AG04449 (cell line): ENCODE measurements at regions not wholly inside any gene's neighbourhood (a gene's known extent, or its start where the extent isn't known, plus 50 kb on each side); places are given as distances from the start of the nearest gene placed in this dataset.
A peak's percentile ranks its signal among the peaks of the same experiment; 100 is the strongest.

Experiments
- CTCF ChIA-PET: fragments of 350-600 bp; formaldehyde crosslinking; extraction: SDS; loops from one replicate; lab custom pipeline; 2021; ENCODE audit warnings: antibody characterized with exemption; lab: Yijun Ruan, JAX
- POLR2A ChIA-PET: fragments of 400-600, 350-600 bp; formaldehyde crosslinking; extraction: SDS; loops from one replicate; lab custom pipeline; 2020; ENCODE audit warnings: antibody characterized with exemption, inconsistent platforms; lab: Yijun Ruan, JAX
- DNase-seq: peaks from one replicate; pipeline ENCODE4 v3.0.0-alpha.2; 2010; ENCODE audit warnings: low read depth, low spot score
- H3K4me3 ChIP-seq: 2 replicates; pipeline ENCODE4 v1.5.1; 2011; ENCODE audit warnings: low read depth, mild to moderate bottlenecking, control low read depth, low read length
- TF ChIP-seq, protein P1 (sequence below): IDR thresholded peaks from one replicate; pipeline ENCODE4 v1.5.1; 2011; ENCODE audit warnings: mild to moderate bottlenecking, moderate library complexity, low read length, control low read depth, inconsistent platforms; ENCODE audit not compliant: insufficient read depth; ENCODE audit errors: missing control alignments

DNA sequence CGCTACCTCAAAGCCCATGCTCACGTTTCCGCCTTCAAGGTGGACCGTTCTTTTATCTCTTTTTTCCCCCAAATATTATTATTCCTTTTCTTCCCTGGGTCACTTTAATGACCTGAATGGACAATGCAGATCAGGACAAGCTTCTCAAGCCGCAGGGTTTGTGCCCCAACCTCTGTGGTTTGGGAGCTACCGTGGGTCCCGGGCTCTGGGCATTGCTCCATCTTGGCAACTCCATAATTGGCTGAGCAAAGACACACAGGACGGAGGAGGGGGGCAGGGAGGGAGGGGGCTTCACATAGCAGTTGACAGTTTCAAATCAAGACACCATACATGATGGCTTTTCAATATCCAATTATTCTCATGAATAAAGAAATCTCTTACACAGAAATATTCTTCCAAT is 308.1 kb upstream of the FZD8 start:
- ChIA-PET POLR2A (no interaction called here), CTCF (no interaction called here)
- TF ChIP-seq, protein P1, sequence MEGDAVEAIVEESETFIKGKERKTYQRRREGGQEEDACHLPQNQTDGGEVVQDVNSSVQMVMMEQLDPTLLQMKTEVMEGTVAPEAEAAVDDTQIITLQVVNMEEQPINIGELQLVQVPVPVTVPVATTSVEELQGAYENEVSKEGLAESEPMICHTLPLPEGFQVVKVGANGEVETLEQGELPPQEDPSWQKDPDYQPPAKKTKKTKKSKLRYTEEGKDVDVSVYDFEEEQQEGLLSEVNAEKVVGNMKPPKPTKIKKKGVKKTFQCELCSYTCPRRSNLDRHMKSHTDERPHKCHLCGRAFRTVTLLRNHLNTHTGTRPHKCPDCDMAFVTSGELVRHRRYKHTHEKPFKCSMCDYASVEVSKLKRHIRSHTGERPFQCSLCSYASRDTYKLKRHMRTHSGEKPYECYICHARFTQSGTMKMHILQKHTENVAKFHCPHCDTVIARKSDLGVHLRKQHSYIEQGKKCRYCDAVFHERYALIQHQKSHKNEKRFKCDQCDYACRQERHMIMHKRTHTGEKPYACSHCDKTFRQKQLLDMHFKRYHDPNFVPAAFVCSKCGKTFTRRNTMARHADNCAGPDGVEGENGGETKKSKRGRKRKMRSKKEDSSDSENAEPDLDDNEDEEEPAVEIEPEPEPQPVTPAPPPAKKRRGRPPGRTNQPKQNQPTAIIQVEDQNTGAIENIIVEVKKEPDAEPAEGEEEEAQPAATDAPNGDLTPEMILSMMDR = no peak
- no peak overlapping the region for H3K4me3 ChIP-seq
- DNase-seq = no peak

DNA sequence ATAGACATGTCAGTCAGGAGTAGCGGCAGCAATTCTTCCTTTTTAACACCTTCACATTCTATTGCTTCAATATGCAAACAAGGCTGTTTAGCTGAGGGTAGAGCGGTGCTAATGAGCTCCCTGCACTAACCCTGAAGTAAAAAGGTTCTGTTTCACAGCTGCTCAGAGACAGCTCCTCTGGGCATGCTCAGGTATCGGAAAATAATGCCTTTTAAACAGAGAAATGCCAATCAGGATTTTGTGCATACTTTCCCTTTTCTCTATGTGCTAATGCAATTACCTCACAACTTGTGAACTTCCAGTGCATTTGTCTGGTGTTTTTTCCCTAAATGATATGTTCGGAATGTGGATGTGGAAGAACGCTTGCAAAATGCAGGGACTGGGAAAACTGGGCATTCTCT is 307.7 kb upstream of the FZD8 start:
- POLR2A ChIA-PET = no interaction called here
- TF ChIP-seq, protein P1 = no peak
- no peak overlapping the region for H3K4me3 ChIP-seq
- CTCF ChIA-PET = no interaction called here
- DNase-seq = no peak

DNA sequence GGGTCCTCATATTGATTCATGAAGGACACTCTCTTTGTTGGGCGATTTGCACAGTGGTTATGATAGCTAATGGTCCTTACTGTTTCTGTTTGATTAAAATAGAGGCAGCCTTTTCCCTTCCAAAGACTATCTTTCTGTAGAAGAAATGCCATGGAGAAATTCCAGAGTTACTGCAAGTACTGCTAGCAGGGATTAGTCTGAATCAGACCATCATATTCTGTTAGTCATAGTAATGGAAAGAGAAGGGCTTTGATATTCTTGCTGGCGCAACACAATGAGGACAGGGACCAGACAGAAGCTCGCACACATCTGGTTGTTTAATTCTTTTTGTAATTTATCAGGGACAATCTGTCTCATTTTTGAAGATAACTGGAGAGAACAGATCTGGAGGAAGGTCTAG is 304.5 kb upstream of the FZD8 start:
- TF ChIP-seq, protein P1 = no peak
- peak; percentile 17 for DNase-seq
- ChIA-PET CTCF (no interaction called here), POLR2A (no interaction called here)
- no peak overlapping the region for H3K4me3 ChIP-seq

DNA sequence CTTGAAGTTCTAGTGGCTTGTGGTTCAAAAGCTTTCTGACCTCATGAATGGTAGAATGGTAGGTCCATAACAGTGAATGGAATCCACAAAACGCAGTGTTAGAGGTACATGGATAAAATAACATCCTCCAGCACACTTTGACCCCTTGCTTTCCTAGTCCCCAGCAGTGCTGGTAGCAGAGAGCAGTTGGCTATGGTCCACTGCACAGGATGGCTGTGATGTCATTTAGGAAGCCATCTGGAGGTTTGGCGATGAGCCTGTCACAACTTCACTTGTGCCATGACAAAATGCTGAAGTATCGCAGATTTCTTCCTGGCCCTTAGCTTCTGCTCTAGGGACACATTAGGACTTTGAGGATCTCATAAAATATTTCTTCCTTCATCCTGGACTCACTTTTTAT is 300.0 kb upstream of the FZD8 start:
- DNase-seq = no peak
- ChIA-PET CTCF (no interaction called here), POLR2A (no interaction called here)
- TF ChIP-seq, protein P1 = no peak
- no peak overlapping the region for H3K4me3 ChIP-seq

DNA sequence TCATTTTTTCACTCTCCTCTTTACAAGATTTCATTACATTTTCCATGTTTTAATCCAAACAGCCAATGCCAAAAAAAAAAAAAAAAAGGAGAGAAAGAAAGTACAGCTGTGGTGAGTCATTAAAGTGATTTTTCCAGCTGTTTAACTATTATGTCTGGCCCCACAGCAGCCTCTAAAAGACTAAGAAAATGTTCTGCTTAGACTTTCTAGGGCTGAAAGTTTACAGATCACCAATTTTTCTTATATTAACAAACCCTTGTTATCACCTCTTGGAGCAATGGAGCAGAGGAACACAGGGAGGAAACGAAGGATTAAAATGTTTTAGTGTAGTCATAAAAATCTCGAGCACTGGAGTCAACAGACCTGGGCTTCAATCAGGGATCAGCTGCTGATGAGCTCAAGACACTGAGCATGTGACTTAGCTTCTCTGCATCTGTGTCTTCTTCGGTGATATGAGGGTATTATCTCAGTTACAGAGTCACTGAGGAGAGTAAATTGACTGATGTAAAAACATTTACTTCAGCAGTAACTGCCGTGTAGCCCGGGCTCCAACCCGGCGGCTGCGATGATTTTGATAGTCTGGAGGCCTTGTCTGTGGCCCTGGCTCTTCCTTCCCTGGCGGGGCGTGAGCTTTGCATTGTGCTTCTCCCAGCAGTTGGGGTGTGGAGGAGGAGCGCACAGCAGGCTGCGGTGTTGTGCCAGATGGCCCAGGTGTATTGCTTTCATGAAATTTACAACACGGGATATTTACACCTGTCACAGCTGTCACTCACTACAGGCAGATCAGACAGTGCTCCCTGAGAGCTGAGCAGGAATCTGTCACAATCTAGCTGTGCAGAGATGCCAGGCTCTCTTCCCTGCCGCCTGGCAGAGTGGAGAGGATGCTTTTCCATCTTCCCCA is 298.3 kb upstream of the FZD8 start:
- ChIA-PET POLR2A (no interaction called here), CTCF (interaction anchor here (1.3 to 1.4 kb wide), 2 partner anchors 11 to 15 kb away, joined by 3 to 4 read pairs; no protein-coding TSS in a partner anchor)
- TF ChIP-seq, protein P1 = no peak
- no peak overlapping the region for H3K4me3 ChIP-seq
- DNase-seq = no peak

DNA sequence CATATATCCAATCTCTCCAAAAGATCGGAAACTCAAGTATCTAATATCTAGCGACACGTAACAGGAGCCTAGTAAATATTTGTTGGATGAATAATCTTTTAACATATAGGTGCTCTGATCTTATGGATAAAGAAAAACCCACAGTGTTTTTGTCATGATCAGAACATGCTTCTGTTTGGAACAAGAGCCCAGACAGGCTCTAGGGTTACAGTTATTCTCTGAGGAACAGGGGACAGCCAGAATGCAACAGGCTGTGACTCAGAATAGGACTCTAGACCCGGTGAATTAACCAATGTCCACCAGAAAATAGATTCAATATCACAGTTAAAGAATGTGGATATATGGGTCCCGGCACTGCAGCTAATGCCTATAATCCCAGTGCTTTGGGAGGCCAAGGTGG is 296.1 kb upstream of the FZD8 start:
- H3K4me3 ChIP-seq = no peak overlapping the region
- no peak for DNase-seq
- TF ChIP-seq, protein P1 = no peak
- ChIA-PET CTCF (no interaction called here), POLR2A (no interaction called here)
